ENCODE measurements at regions not wholly inside any gene's neighbourhood (a gene's known extent, or its start where the extent isn't known, plus 50 kb on each side); places are given as distances from the start of the nearest gene placed in this dataset.
"Not testable (repeated sequence)": the region's sequence is repeated elsewhere in the genome, so short reads cannot be mapped to it uniquely, and the experiment has no call there.

- Histone ChIP-seq H3K36me3 (ENCODE audit: control insufficient read depth in 5 of 5, insufficient read depth in 5 of 5, low read length in 5 of 5) (no peaks in the 10 kb centered on the region), H3K9ac (ENCODE audit: low read length in 5 of 5) (no peak overlapping the region), H3K4me1 (ENCODE audit: control insufficient read depth in 5 of 5, insufficient read depth in 5 of 5, low read length in 5 of 5) (no peaks in the 10 kb centered on the region), H3K9me3 (ENCODE audit: control insufficient read depth in 5 of 5, low read length in 5 of 5) (peaks cover 7 to 38% (median 23%) of the 10 kb centered on the region in 5 donors), H3K27me3 (ENCODE audit: control insufficient read depth in 5 of 5, insufficient read depth in 4 of 5, low read length in 5 of 5) (no peaks in the 10 kb centered on the region), H3K4me3 (ENCODE audit: low read depth in 1 of 5, low read length in 5 of 5) (peak overlapping the region in 1 of 5 donors; percentile 21), H3K27ac (ENCODE audit: low read depth, low read length) (no peak overlapping the region)
These were observed 598.1 kb downstream of the UQCRFS1 start for GRCh38 chr19:28614634-28615545.

- H3K9ac ChIP-seq (ENCODE audit: low read length in 5 of 5), result no peak overlapping the region
- no peaks in the 10 kb centered on the region for H3K27me3 ChIP-seq (ENCODE audit: control insufficient read depth in 5 of 5, insufficient read depth in 4 of 5, low read length in 5 of 5)
- H3K36me3 ChIP-seq (ENCODE audit: control insufficient read depth in 5 of 5, insufficient read depth in 5 of 5, low read length in 5 of 5), result no peaks in the 10 kb centered on the region
- no peaks in the 10 kb centered on the region for H3K4me1 ChIP-seq (ENCODE audit: control insufficient read depth in 5 of 5, insufficient read depth in 5 of 5, low read length in 5 of 5)
- H3K9me3 ChIP-seq (ENCODE audit: control insufficient read depth in 5 of 5, low read length in 5 of 5), result peaks cover 7 to 43% (median 23%) of the 10 kb centered on the region in 5 donors
- no peak overlapping the region for H3K27ac ChIP-seq (ENCODE audit: low read depth, low read length)
- no peak overlapping the region for H3K4me3 ChIP-seq (ENCODE audit: low read depth in 1 of 5, low read length in 5 of 5)
These were observed 600.6 kb downstream of the UQCRFS1 start for GRCh38 chr19:28612275-28612769.

GRCh38 chr19:28611227-28611914, 601.6 kb downstream of the UQCRFS1 start:
- not testable (repeated sequence) for H3K36me3 ChIP-seq (ENCODE audit: control insufficient read depth in 5 of 5, insufficient read depth in 5 of 5, low read length in 5 of 5); H3K4me3 ChIP-seq (ENCODE audit: low read depth in 1 of 5, low read length in 5 of 5); H3K4me1 ChIP-seq (ENCODE audit: control insufficient read depth in 5 of 5, insufficient read depth in 5 of 5, low read length in 5 of 5); H3K27ac ChIP-seq (ENCODE audit: low read depth, low read length); H3K9ac ChIP-seq (ENCODE audit: low read length in 5 of 5); H3K27me3 ChIP-seq (ENCODE audit: control insufficient read depth in 5 of 5, insufficient read depth in 4 of 5, low read length in 5 of 5)
- peaks cover 7 to 50% (median 32%) of the 10 kb centered on the region in 5 donors for H3K9me3 ChIP-seq (ENCODE audit: control insufficient read depth in 5 of 5, low read length in 5 of 5)

- no peak overlapping the region for H3K9ac ChIP-seq (ENCODE audit: low read length in 5 of 5)
- H3K4me1 ChIP-seq (ENCODE audit: control insufficient read depth in 5 of 5, insufficient read depth in 5 of 5, low read length in 5 of 5), result no peaks in the 10 kb centered on the region
- no peak overlapping the region for H3K4me3 ChIP-seq (ENCODE audit: low read depth in 1 of 5, low read length in 5 of 5)
- H3K36me3 ChIP-seq (ENCODE audit: control insufficient read depth in 5 of 5, insufficient read depth in 5 of 5, low read length in 5 of 5), result no peaks in the 10 kb centered on the region
- H3K9me3 ChIP-seq (ENCODE audit: control insufficient read depth in 5 of 5, low read length in 5 of 5), result peaks cover 7 to 49% (median 38%) of the 10 kb centered on the region in 5 donors
- no peaks in the 10 kb centered on the region for H3K27me3 ChIP-seq (ENCODE audit: control insufficient read depth in 5 of 5, insufficient read depth in 4 of 5, low read length in 5 of 5)
- H3K27ac ChIP-seq (ENCODE audit: low read depth, low read length), result no peak overlapping the region
These were observed 602.2 kb downstream of the UQCRFS1 start for GRCh38 chr19:28610731-28611130.

GRCh38 chr19:28609944-28610343, 603.0 kb downstream of the UQCRFS1 start:
- Histone ChIP-seq H3K9ac (ENCODE audit: low read length in 5 of 5) (no peak overlapping the region), H3K4me3 (ENCODE audit: low read depth in 1 of 5, low read length in 5 of 5) (no peak overlapping the region), H3K9me3 (ENCODE audit: control insufficient read depth in 5 of 5, low read length in 5 of 5) (peaks cover 7 to 41% (median 32%) of the 10 kb centered on the region in 5 donors), H3K27ac (ENCODE audit: low read depth, low read length) (no peak overlapping the region), H3K4me1 (ENCODE audit: control insufficient read depth in 5 of 5, insufficient read depth in 5 of 5, low read length in 5 of 5) (no peaks in the 10 kb centered on the region), H3K36me3 (ENCODE audit: control insufficient read depth in 5 of 5, insufficient read depth in 5 of 5, low read length in 5 of 5) (no peaks in the 10 kb centered on the region), H3K27me3 (ENCODE audit: control insufficient read depth in 5 of 5, insufficient read depth in 4 of 5, low read length in 5 of 5) (no peaks in the 10 kb centered on the region)

- H3K4me3 ChIP-seq (ENCODE audit: low read depth in 1 of 5, low read length in 5 of 5), result no peak overlapping the region
- H3K9me3 ChIP-seq (ENCODE audit: control insufficient read depth in 5 of 5, low read length in 5 of 5), result peaks cover 3 to 34% (median 25%) of the 10 kb centered on the region in 5 donors
These were observed 603.7 kb downstream of the UQCRFS1 start for GRCh38 chr19:28609091-28609755.

GRCh38 chr19:28608292-28608691, 604.7 kb downstream of the UQCRFS1 start:
- Histone ChIP-seq H3K27me3 (ENCODE audit: control insufficient read depth in 5 of 5, insufficient read depth in 4 of 5, low read length in 5 of 5) (no peaks in the 10 kb centered on the region), H3K9ac (ENCODE audit: low read length in 5 of 5) (no peak overlapping the region), H3K9me3 (ENCODE audit: control insufficient read depth in 5 of 5, low read length in 5 of 5) (peaks cover 0 to 25% (median 17%) of the 10 kb centered on the region in 5 donors), H3K4me1 (ENCODE audit: control insufficient read depth in 5 of 5, insufficient read depth in 5 of 5, low read length in 5 of 5) (no peaks in the 10 kb centered on the region), H3K36me3 (ENCODE audit: control insufficient read depth in 5 of 5, insufficient read depth in 5 of 5, low read length in 5 of 5) (no peaks in the 10 kb centered on the region), H3K27ac (ENCODE audit: low read depth, low read length) (no peak overlapping the region), H3K4me3 (ENCODE audit: low read depth in 1 of 5, low read length in 5 of 5) (no peak overlapping the region)

More at GRCh38 chr19:28609091-28609755, 603.7 kb downstream of the UQCRFS1 start:
- H3K27me3 ChIP-seq (ENCODE audit: control insufficient read depth in 5 of 5, insufficient read depth in 4 of 5, low read length in 5 of 5), result no peaks in the 10 kb centered on the region
- H3K9ac ChIP-seq (ENCODE audit: low read length in 5 of 5), result no peak overlapping the region
- H3K27ac ChIP-seq (ENCODE audit: low read depth, low read length), result no peak overlapping the region
- no peaks in the 10 kb centered on the region for H3K36me3 ChIP-seq (ENCODE audit: control insufficient read depth in 5 of 5, insufficient read depth in 5 of 5, low read length in 5 of 5)
- no peaks in the 10 kb centered on the region for H3K4me1 ChIP-seq (ENCODE audit: control insufficient read depth in 5 of 5, insufficient read depth in 5 of 5, low read length in 5 of 5)

- Histone ChIP-seq H3K27me3 (ENCODE audit: control insufficient read depth in 5 of 5, insufficient read depth in 4 of 5, low read length in 5 of 5) (no peaks in the 10 kb centered on the region), H3K4me1 (ENCODE audit: control insufficient read depth in 5 of 5, insufficient read depth in 5 of 5, low read length in 5 of 5) (no peaks in the 10 kb centered on the region), H3K4me3 (ENCODE audit: low read depth in 1 of 5, low read length in 5 of 5) (no peak overlapping the region), H3K9me3 (ENCODE audit: control insufficient read depth in 5 of 5, low read length in 5 of 5) (peaks cover 0 to 19% (median 17%) of the 10 kb centered on the region in 5 donors), H3K27ac (ENCODE audit: low read depth, low read length) (no peak overlapping the region), H3K9ac (ENCODE audit: low read length in 5 of 5) (no peak overlapping the region), H3K36me3 (ENCODE audit: control insufficient read depth in 5 of 5, insufficient read depth in 5 of 5, low read length in 5 of 5) (no peaks in the 10 kb centered on the region)
These were observed 605.8 kb downstream of the UQCRFS1 start for GRCh38 chr19:28607066-28607583.

- Histone ChIP-seq H3K4me3 (ENCODE audit: low read depth in 1 of 5, low read length in 5 of 5) (peak overlapping the region in 1 of 5 donors; percentile 13), H3K36me3 (ENCODE audit: control insufficient read depth in 5 of 5, insufficient read depth in 5 of 5, low read length in 5 of 5) (no peaks in the 10 kb centered on the region), H3K27me3 (ENCODE audit: control insufficient read depth in 5 of 5, insufficient read depth in 4 of 5, low read length in 5 of 5) (no peaks in the 10 kb centered on the region), H3K4me1 (ENCODE audit: control insufficient read depth in 5 of 5, insufficient read depth in 5 of 5, low read length in 5 of 5) (no peaks in the 10 kb centered on the region), H3K27ac (ENCODE audit: low read depth, low read length) (no peak overlapping the region), H3K9me3 (ENCODE audit: control insufficient read depth in 5 of 5, low read length in 5 of 5) (peaks cover 0 to 19% (median 17%) of the 10 kb centered on the region in 5 donors), H3K9ac (ENCODE audit: low read length in 5 of 5) (no peak overlapping the region)
These were observed 606.5 kb downstream of the UQCRFS1 start for GRCh38 chr19:28606269-28607032.
